NCI-H748 (cell line): ENCODE measurements at regions not wholly inside any gene's neighbourhood (a gene's known extent, or its start where the extent isn't known, plus 50 kb on each side); places are given as distances from the start of the nearest gene placed in this dataset.

ENCODE experiments used
- DNase-seq: peaks from one replicate; lab custom pipeline; 2025; ENCODE audit not compliant: unreplicated experiment; lab: John Stamatoyannopoulos, UW

GRCh38 chr3:25265284-25265683 is 162.8 kb upstream of the RARB start:
- no peak for DNase-seq

GRCh38 chr3:25266677-25267076 is 161.4 kb upstream of the RARB start:
- DNase-seq = no peak

DNA sequence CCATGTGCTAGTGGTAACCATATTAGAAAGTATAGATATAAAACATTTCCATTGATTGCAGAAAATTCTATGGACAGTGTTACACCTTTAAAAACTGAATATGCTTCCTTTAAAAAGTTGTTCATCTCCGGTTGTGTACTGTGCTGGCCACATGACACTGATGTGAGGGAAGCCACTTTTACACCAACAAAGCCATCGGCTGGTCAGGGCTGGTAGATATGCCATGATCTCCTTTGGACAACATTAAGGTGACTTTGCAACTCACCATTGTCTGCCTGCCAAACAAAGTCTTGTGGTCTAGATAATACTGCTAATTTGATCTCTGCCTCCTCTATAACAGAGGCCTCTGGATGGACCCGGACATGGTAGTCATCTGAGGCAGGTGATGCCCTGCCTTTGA is 156.0 kb upstream of the RARB start:
- no peak for DNase-seq

- DNase-seq = no peak
These were observed 154.4 kb upstream of the RARB start for GRCh38 chr3:25273582-25274171.

DNA sequence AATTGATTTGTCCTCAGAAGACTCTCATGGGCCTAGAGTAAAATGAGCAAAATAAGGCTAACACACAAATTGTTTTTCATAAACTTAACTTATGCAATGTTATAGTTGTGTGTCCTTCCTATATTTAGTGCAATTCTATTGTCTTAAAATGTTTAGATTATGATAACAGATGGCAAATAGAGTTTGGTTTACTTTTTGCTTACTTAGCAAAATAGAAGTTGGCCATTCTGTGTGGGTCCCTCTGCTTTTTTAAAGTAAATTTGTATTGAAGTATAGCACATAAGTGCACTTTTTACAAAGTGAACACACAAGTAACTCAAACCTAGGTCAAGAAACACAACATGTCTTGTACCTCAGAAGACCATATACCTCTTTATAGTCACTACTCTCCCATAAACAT is 150.6 kb upstream of the RARB start:
- no peak for DNase-seq

GRCh38 chr3:25281041-25281731 is 146.9 kb upstream of the RARB start:
- peak; percentile 75 for DNase-seq

- no peak for DNase-seq
These were observed 146.3 kb upstream of the RARB start for GRCh38 chr3:25281732-25282126.

GRCh38 chr3:25283613-25284012 is 144.4 kb upstream of the RARB start:
- DNase-seq = no peak

DNA sequence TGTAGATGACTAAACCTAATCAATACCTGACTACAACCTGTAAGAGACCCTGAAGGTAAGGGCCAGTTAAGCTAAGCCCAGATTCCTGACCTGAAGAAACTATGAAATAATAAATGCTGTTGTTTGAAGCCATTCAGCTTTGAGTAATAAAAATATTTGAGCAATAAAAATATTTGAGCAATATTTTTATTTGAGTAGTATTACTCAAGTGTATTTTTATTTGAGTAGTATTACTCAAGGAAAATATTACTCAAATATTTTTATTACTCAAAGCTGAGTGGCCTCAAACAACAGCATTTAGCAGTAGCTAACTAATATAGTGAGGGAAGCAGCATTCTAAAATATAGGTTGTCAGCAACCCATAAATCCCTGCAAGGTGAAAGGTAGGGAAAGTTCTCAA is 143.8 kb upstream of the RARB start:
- no peak for DNase-seq

GRCh38 chr3:25287291-25287884 is 140.7 kb upstream of the RARB start:
- DNase-seq = no peak

GRCh38 chr3:25288413-25288812 is 139.7 kb upstream of the RARB start:
- DNase-seq = no peak

DNA sequence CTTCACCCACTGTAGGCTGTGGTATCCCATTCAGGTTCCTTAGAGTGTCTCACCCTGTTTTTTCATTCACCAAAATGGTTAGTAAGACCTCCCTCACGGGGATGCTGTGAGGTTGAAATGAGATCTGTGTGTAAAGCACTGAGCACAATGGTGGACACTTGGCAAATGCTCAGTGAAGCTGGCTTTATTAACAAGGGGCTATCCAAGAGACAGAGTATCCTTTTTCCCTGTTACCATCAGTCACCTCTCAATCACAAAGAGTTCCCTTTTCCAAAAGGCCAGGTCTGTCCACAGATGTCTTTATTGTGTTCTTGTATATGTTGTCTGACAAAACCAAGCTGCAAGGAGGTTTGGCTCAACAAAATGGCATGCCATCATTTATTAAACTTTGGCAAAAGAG is 138.9 kb upstream of the RARB start:
- no peak for DNase-seq

- DNase-seq = no peak
These were observed 138.4 kb upstream of the RARB start for GRCh38 chr3:25289663-25290062.

- peak; percentile 40 for DNase-seq
These were observed 136.6 kb upstream of the RARB start for GRCh38 chr3:25291481-25291905.

GRCh38 chr3:25292036-25292435 is 136.0 kb upstream of the RARB start:
- no peak for DNase-seq

DNA sequence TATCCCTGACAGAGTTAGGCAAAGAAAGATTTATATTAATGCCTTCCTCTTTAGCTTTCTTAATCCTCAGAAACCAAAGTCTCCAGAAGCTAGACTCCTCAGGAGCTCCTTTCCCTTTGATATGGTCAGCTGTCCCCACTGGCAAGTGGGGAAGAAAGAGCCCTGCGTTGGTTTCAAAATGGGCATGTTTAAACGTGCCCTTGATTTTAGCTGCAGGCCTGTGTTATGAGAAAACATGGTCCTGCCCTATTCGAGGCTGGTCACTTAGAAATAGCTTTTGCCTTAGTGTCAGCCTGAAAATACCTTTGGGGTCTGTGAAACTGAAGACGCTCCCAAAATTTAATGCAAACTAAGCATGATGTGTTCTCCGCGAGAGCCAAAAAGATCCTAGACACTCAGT is 135.5 kb upstream of the RARB start:
- no peak for DNase-seq

- no peak for DNase-seq
These were observed 134.3 kb upstream of the RARB start for GRCh38 chr3:25293736-25294135.

DNA sequence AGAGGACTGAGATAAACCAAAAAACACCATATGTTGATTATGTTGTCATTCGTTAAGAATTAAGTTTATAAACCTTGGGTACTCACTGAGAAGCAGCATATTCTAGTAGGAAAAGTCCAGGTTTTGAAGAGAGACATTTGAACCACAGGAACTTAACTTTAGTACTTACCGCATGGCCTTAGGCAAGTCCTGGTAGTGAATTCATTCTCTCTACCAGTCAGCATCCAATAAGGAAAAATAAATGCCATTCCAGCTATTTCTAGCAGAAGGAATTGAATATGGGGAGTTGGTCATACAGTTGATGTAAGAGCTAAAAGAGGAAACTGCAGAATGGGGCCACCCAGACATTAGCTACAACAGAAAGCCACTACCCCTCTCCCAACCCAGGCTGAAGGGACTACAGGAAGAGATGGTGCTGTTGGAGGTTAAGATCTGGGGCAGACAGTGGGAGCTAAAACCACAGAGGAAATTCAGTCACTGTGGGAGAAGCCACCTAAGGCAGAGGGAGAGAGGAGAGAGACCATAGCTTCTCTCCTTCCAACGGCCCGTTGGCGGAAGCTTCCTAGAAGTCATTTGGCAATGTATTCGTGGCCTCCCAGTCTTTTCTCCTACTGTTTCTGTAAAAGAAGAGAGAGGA is 133.8 kb upstream of the RARB start:
- no peak for DNase-seq

DNA sequence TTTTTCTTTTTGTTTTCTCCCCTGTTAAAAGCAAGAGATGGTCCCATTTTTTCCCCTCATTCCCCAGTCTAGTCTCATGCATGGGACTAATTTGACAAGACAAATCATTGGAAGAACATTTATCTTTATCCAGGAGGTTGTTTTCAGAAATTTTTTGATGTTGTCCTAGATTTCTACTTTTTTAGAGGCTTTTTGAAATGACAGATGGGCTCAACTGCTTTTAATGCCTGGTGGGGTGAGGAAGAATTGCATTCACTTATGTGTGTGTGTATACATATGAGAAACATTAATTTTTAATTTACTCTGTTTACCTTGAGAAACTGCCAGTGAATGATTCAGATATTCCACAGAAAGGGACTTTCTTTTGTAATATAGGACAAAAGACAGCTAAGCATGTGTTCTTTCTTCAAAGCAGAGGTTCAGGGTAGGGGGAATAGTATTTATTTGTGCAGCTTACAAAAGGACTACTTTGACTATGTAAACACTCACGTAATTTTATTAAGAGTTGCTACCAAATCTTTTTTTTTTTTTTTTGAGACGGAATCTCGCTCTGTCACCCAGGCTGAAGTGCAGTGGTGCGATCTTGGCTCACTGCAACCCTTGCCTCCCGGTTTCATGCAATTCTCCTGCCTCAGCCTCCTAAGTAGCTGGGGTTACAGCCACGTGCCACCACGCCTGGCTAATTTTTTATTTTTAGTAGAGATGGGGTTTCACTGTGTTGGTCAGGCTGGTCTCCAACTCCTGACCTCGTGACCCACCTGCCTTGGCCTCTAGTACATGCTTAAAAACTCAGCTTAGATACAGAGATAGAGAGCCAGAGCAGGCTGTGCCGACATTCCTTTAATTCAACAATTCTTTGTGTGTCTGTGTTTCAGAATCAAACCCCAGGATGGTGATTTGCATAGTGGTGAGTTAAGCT is 130.1 kb upstream of the RARB start:
- no peak for DNase-seq

- DNase-seq = no peak
These were observed 127.9 kb upstream of the RARB start for GRCh38 chr3:25300141-25300540.

GRCh38 chr3:25304916-25305315 is 123.1 kb upstream of the RARB start:
- DNase-seq = no peak
